ENCODE measurements at regions not wholly inside any gene's neighbourhood (a gene's known extent, or its start where the extent isn't known, plus 50 kb on each side); places are given as distances from the start of the nearest gene placed in this dataset.

GRCh38 chr4:23312686-23313085 is 577.2 kb downstream of the PPARGC1A start:
- TF ChIP-seq CTCF (IDR thresholded peaks at IDR 0.05) (no peak), POLR2AphosphoS5 (IDR thresholded peaks at IDR 0.05; ENCODE audit: low read depth, low read length) (no peak), REST (IDR thresholded peaks at IDR 0.05; ENCODE audit: insufficient read depth in 1 of 2, low read depth in 2 of 2, low read length in 1 of 2) (no peak), SIN3A (IDR thresholded peaks at IDR 0.05; ENCODE audit: borderline replicate concordance, insufficient read depth, low read depth, low read length) (no peak)
